NCI-H1092 (cell line): ENCODE measurements at regions not wholly inside any gene's neighbourhood (a gene's known extent, or its start where the extent isn't known, plus 50 kb on each side); places are given as distances from the start of the nearest gene placed in this dataset.
"Not testable (repeated sequence)": the region's sequence is repeated elsewhere in the genome, so short reads cannot be mapped to it uniquely, and the experiment has no call there.

Experiments
- DNase-seq: peaks from one replicate; lab custom pipeline; 2025; lab: John Stamatoyannopoulos, UW

- DNase-seq, result no peak
Observed at GRCh38 chr15:79608066-79608864, 176.1 kb downstream of the MINAR1 start.

- no peak for DNase-seq
Observed at GRCh38 chr15:79609506-79609905, 177.4 kb downstream of the MINAR1 start.

GRCh38 chr15:79610021-79610420 lies 177.9 kb downstream of the MINAR1 start:
- DNase-seq, result no peak

- DNase-seq, result no peak
Observed at GRCh38 chr15:79615754-79616153, 183.6 kb downstream of the MINAR1 start.

- no peak for DNase-seq
Observed at GRCh38 chr15:79617071-79617470, 184.9 kb downstream of the MINAR1 start.

GRCh38 chr15:79620112-79620857 lies 188.1 kb downstream of the MINAR1 start:
- DNase-seq, result no peak

GRCh38 chr15:79621805-79622204 lies 189.7 kb downstream of the MINAR1 start:
- not testable (repeated sequence) for DNase-seq

GRCh38 chr15:79623488-79623887 lies 191.4 kb downstream of the MINAR1 start:
- DNase-seq, result no peak

- no peak for DNase-seq
Observed at GRCh38 chr15:79629687-79630086, 197.6 kb downstream of the MINAR1 start.

- DNase-seq, result no peak
Observed at GRCh38 chr15:79632457-79632856, 200.3 kb downstream of the MINAR1 start.

- DNase-seq, result no peak
Observed at GRCh38 chr15:79635149-79635771, 203.1 kb downstream of the MINAR1 start.

- no peak for DNase-seq
Observed at GRCh38 chr15:79635897-79636561, 203.9 kb downstream of the MINAR1 start.

- DNase-seq, result no peak
Observed at GRCh38 chr15:79640206-79640605, 208.1 kb downstream of the MINAR1 start.

GRCh38 chr15:79641841-79642240 lies 209.7 kb downstream of the MINAR1 start:
- no peak for DNase-seq

- no peak for DNase-seq
Observed at GRCh38 chr15:79643393-79643792, 211.3 kb downstream of the MINAR1 start.

- DNase-seq, result no peak
Observed at GRCh38 chr15:79644091-79644490, 212.0 kb downstream of the MINAR1 start.

- not testable (repeated sequence) for DNase-seq
Observed at GRCh38 chr15:79652972-79653371, 220.8 kb downstream of the MINAR1 start.

- no peak for DNase-seq
Observed at GRCh38 chr15:79653533-79653932, 221.4 kb downstream of the MINAR1 start.

GRCh38 chr15:79656151-79657000 lies 224.2 kb downstream of the MINAR1 start:
- DNase-seq, result no peak

- DNase-seq, result no peak
Observed at GRCh38 chr15:79657722-79658121, 225.6 kb downstream of the MINAR1 start.

GRCh38 chr15:79659691-79660090 lies 227.6 kb downstream of the MINAR1 start:
- DNase-seq, result no peak
